ENCODE measurements at regions not wholly inside any gene's neighbourhood (a gene's known extent, or its start where the extent isn't known, plus 50 kb on each side); places are given as distances from the start of the nearest gene placed in this dataset.

GRCh38 chr15:92818651-92819277, 81.4 kb upstream of the CHD2 start:
- Mint-ChIP-seq H3K27ac (ENCODE audit: unreplicated experiment) (peak overlapping the region; percentile 95), H3K4me1 (ENCODE audit: low read depth, unreplicated experiment) (peaks cover 44% of the 10 kb centered on the region), H3K36me3 (ENCODE audit: insufficient read depth, unreplicated experiment) (peaks cover 12% of the 10 kb centered on the region), H3K9me3 (ENCODE audit: low read depth, unreplicated experiment) (no peaks in the 10 kb centered on the region), H3K27me3 (ENCODE audit: unreplicated experiment) (no peaks in the 10 kb centered on the region), H3K4me3 (ENCODE audit: low read depth, unreplicated experiment) (peak overlapping the region; percentile 81)
- TF ChIP-seq, protein P1, sequence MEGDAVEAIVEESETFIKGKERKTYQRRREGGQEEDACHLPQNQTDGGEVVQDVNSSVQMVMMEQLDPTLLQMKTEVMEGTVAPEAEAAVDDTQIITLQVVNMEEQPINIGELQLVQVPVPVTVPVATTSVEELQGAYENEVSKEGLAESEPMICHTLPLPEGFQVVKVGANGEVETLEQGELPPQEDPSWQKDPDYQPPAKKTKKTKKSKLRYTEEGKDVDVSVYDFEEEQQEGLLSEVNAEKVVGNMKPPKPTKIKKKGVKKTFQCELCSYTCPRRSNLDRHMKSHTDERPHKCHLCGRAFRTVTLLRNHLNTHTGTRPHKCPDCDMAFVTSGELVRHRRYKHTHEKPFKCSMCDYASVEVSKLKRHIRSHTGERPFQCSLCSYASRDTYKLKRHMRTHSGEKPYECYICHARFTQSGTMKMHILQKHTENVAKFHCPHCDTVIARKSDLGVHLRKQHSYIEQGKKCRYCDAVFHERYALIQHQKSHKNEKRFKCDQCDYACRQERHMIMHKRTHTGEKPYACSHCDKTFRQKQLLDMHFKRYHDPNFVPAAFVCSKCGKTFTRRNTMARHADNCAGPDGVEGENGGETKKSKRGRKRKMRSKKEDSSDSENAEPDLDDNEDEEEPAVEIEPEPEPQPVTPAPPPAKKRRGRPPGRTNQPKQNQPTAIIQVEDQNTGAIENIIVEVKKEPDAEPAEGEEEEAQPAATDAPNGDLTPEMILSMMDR (IDR thresholded peaks at IDR 0.05; ENCODE audit: unreplicated experiment): no peak
- intact Hi-C loops (cut with micrococcal nuclease; ENCODE audit: unreplicated experiment): no loop called here
- DNase-seq: no peak
- CTCF ChIA-PET: interaction anchor here (2.6 to 4.1 kb wide), 2 partner anchors 9 to 13 kb away, joined by 10 to 24 read pairs; no protein-coding TSS in a partner anchor
- BruUV-seq (replicated peaks): no TSS peak

DNA sequence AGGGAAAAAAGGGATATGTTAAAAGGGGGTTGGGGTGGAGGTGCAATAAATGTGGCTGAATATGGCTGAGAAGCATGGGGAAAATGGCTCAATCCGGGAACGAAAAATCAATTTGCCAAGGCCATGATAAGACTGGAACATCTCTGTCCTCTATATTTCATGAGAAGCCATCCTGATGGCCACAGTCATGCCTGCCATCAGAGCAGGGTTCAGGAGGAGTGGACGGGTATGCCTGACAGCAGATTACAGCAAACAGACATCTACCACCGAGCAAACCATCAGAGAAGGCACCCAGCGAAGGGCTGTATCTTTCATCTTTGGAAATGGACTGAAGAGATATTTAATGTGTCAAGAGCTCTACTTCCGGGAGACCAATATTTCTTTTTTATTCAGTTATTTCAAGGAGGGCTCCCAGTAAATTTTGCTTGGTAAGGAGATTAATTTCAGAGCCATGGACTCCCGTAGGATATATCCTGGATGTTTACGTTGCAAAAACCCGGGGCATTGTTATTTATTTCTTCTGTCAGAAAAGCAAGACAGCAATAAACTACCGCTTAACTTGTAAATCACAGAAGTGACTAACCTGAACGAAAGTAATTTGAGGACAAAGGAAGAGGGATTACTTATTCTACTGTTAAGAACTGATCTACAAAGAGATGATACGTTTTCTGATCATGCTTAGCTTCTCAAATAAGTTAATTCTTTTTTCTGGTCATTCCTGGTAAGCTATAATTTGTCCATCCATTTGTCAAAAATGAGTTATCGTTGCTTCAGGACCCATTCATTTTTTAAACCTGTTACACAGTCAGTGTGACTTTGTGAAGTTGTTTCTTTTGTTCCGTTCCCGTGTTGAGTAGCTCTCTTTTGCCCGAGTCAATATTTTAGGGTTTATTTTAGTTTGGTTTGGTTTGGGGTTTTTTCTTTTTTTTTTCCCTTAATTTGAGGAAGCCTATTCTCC, 80.6 kb upstream of the CHD2 start:
- Mint-ChIP-seq H3K27me3 (ENCODE audit: unreplicated experiment) (no peaks in the 10 kb centered on the region), H3K4me1 (ENCODE audit: low read depth, unreplicated experiment) (peaks cover 49% of the 10 kb centered on the region), H3K36me3 (ENCODE audit: insufficient read depth, unreplicated experiment) (peaks cover 12% of the 10 kb centered on the region), H3K4me3 (ENCODE audit: low read depth, unreplicated experiment) (peak overlapping the region; percentile 81), H3K9me3 (ENCODE audit: low read depth, unreplicated experiment) (no peaks in the 10 kb centered on the region), H3K27ac (ENCODE audit: unreplicated experiment) (peak overlapping the region; percentile 95)
- DNase-seq: no peak
- TF ChIP-seq, protein P1 (IDR thresholded peaks at IDR 0.05; ENCODE audit: unreplicated experiment): no peak
- BruUV-seq (replicated peaks): TSS peak; percentile 94
- CTCF ChIA-PET: interaction anchor here (1.0 to 4.1 kb wide), 3 partner anchors 10 to 12 kb away, joined by 3 to 24 read pairs (median 10); no protein-coding TSS in a partner anchor
- intact Hi-C loops (cut with micrococcal nuclease; ENCODE audit: unreplicated experiment): no loop called here

GRCh38 chr15:92820236-92821021, 79.7 kb upstream of the CHD2 start:
- Mint-ChIP-seq H3K9me3 (ENCODE audit: low read depth, unreplicated experiment) (no peaks in the 10 kb centered on the region), H3K27ac (ENCODE audit: unreplicated experiment) (peak overlapping the region; percentile 95), H3K4me1 (ENCODE audit: low read depth, unreplicated experiment) (peaks cover 52% of the 10 kb centered on the region), H3K4me3 (ENCODE audit: low read depth, unreplicated experiment) (peak overlapping the region; percentile 81), H3K36me3 (ENCODE audit: insufficient read depth, unreplicated experiment) (peaks cover 12% of the 10 kb centered on the region), H3K27me3 (ENCODE audit: unreplicated experiment) (no peaks in the 10 kb centered on the region)
- CTCF ChIA-PET: interaction anchor here (0.6 to 4.1 kb wide), 4 partner anchors 9 to 77 kb away, joined by 3 to 24 read pairs (median 7); no protein-coding TSS in a partner anchor
- TSS peak; percentile 94 for BruUV-seq (replicated peaks)
- DNase-seq: peak; percentile 95
- intact Hi-C loops (cut with micrococcal nuclease; ENCODE audit: unreplicated experiment): no loop called here
- TF ChIP-seq, protein P1 (IDR thresholded peaks at IDR 0.05; ENCODE audit: unreplicated experiment): no peak

All from Calu3 (cell line).